Ascending aorta (tissue), 2 donors: ENCODE measurements at regions not wholly inside any gene's neighbourhood (a gene's known extent, or its start where the extent isn't known, plus 50 kb on each side); places are given as distances from the start of the nearest gene placed in this dataset.

Source experiments
- DNase-seq, 2 donors: peaks; one replicate each; pipeline ENCODE4 v3.0.0-alpha.2; 2019; ENCODE audit warnings: low spot score in 2 of 2
- H3K27ac ChIP-seq, 2 donors: fragments of 200-600 bp; sonication (generic); one replicate each; pipeline ENCODE4 v1.5.1; 2016 to 2017; ENCODE audit warnings: mild to moderate bottlenecking in 1 of 2
- H3K27me3 ChIP-seq: fragments of 200-600 bp; sonication (generic); one replicate; pipeline ENCODE4 v1.5.1; 2017
- H3K36me3 ChIP-seq, 2 donors: fragments of 200-600 bp; sonication (generic); one replicate each; pipeline ENCODE4 v1.5.1; 2016
- H3K4me1 ChIP-seq, 2 donors: fragments of 200-600 bp; sonication (generic); one replicate each; pipeline ENCODE4 v1.5.1; 2016 to 2017; ENCODE audit warnings: mild to moderate bottlenecking in 1 of 2
- H3K4me3 ChIP-seq, 2 donors: fragments of 200-600 bp; sonication (generic); one replicate each; pipeline ENCODE4 v1.5.1; 2016 to 2017; ENCODE audit warnings: mild to moderate bottlenecking in 1 of 2
- H3K9me3 ChIP-seq, 2 donors: fragments of 200-600 bp; sonication (generic); one replicate each; pipeline ENCODE4 v1.5.1; 2016
- intact Hi-C: fragments of 100-400 bp; cut with DNase I; formaldehyde crosslinking; loops from one replicate; pipeline ENCODE4 v1.15.1; 2023
- TF ChIP-seq, protein P1 (sequence below), 3 experiments: fragments of 200-600 bp in 2 of 3; fragments of 450-650 bp in 1 of 3; sonication (generic) in 2 of 3; IDR thresholded peaks; one replicate each; pipeline ENCODE4 v1.5.1; 2016 to 2019; ENCODE audit warnings: antibody characterized with exemption in 3 of 3, mild to moderate bottlenecking in 1 of 3, moderate library complexity in 1 of 3

GRCh38 chr20:24366336-24367004 is 103.0 kb upstream of the SYNDIG1 start:
- Histone ChIP-seq H3K36me3 (no peaks in the 10 kb centered on the region), H3K27ac (no peak overlapping the region), H3K4me3 (no peak overlapping the region), H3K9me3 (peaks cover 0 to 6% of the 10 kb centered on the region in 2 donors), H3K27me3 (no peaks in the 10 kb centered on the region), H3K4me1 (no peaks in the 10 kb centered on the region)
- intact Hi-C loops = no loop called here
- DNase-seq = no peak
- TF ChIP-seq, protein P1, sequence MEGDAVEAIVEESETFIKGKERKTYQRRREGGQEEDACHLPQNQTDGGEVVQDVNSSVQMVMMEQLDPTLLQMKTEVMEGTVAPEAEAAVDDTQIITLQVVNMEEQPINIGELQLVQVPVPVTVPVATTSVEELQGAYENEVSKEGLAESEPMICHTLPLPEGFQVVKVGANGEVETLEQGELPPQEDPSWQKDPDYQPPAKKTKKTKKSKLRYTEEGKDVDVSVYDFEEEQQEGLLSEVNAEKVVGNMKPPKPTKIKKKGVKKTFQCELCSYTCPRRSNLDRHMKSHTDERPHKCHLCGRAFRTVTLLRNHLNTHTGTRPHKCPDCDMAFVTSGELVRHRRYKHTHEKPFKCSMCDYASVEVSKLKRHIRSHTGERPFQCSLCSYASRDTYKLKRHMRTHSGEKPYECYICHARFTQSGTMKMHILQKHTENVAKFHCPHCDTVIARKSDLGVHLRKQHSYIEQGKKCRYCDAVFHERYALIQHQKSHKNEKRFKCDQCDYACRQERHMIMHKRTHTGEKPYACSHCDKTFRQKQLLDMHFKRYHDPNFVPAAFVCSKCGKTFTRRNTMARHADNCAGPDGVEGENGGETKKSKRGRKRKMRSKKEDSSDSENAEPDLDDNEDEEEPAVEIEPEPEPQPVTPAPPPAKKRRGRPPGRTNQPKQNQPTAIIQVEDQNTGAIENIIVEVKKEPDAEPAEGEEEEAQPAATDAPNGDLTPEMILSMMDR (IDR thresholded peaks at IDR 0.05) = no peak

GRCh38 chr20:24365670-24366069 is 103.8 kb upstream of the SYNDIG1 start:
- TF ChIP-seq, protein P1 (IDR thresholded peaks at IDR 0.05) = no peak
- no peak overlapping the region for H3K27ac ChIP-seq
- peaks cover 0 to 6% of the 10 kb centered on the region in 2 donors for H3K9me3 ChIP-seq
- no peak for DNase-seq
- H3K4me3 ChIP-seq = no peak overlapping the region
- H3K36me3 ChIP-seq = no peaks in the 10 kb centered on the region
- intact Hi-C loops = no loop called here
- H3K27me3 ChIP-seq = no peaks in the 10 kb centered on the region
- no peaks in the 10 kb centered on the region for H3K4me1 ChIP-seq

GRCh38 chr20:24364482-24364881 is 104.9 kb upstream of the SYNDIG1 start:
- H3K4me1 ChIP-seq = no peaks in the 10 kb centered on the region
- intact Hi-C loops = no loop called here
- no peak overlapping the region for H3K4me3 ChIP-seq
- TF ChIP-seq, protein P1 (IDR thresholded peaks at IDR 0.05) = no peak
- no peaks in the 10 kb centered on the region for H3K27me3 ChIP-seq
- H3K9me3 ChIP-seq = peaks cover 0 to 6% of the 10 kb centered on the region in 2 donors
- no peak for DNase-seq
- H3K36me3 ChIP-seq = no peaks in the 10 kb centered on the region
- H3K27ac ChIP-seq = no peak overlapping the region

- Histone ChIP-seq H3K27ac (no peak overlapping the region), H3K27me3 (no peaks in the 10 kb centered on the region), H3K36me3 (no peaks in the 10 kb centered on the region), H3K9me3 (peaks cover 0 to 6% of the 10 kb centered on the region in 2 donors), H3K4me3 (no peak overlapping the region), H3K4me1 (no peaks in the 10 kb centered on the region)
- no peak for DNase-seq
- TF ChIP-seq, protein P1 (IDR thresholded peaks at IDR 0.05) = no peak
- intact Hi-C loops = no loop called here
Measured at GRCh38 chr20:24363031-24363430, 106.4 kb upstream of the SYNDIG1 start.

- intact Hi-C loops = no loop called here
- no peak for DNase-seq
Measured at GRCh38 chr20:24362080-24362479, 107.3 kb upstream of the SYNDIG1 start.

More at GRCh38 chr20:24362080-24362479, 107.3 kb upstream of the SYNDIG1 start:
- TF ChIP-seq, protein P1 (IDR thresholded peaks at IDR 0.05) = no peak
- Histone ChIP-seq H3K4me1 (no peaks in the 10 kb centered on the region), H3K27ac (no peak overlapping the region), H3K36me3 (no peaks in the 10 kb centered on the region), H3K9me3 (peaks cover 0 to 6% of the 10 kb centered on the region in 2 donors), H3K4me3 (no peak overlapping the region), H3K27me3 (no peaks in the 10 kb centered on the region)
